ENCODE measurements at regions not wholly inside any gene's neighbourhood (a gene's known extent, or its start where the extent isn't known, plus 50 kb on each side); places are given as distances from the start of the nearest gene placed in this dataset.
"Not testable (repeated sequence)": the region's sequence is repeated elsewhere in the genome, so short reads cannot be mapped to it uniquely, and the experiment has no call there.

GRCh38 chr3:104132566-104133403 lies 1233.9 kb upstream of the ALCAM start:
- no peak for ATAC-seq
- no peak for DNase-seq (ENCODE audit: missing footprints)
- intact Hi-C loops (cut with DNase I): no loop called here

GRCh38 chr3:104133630-104134029 lies 1233.1 kb upstream of the ALCAM start:
- no peak for ATAC-seq
- intact Hi-C loops (cut with DNase I): no loop called here
- DNase-seq (ENCODE audit: missing footprints): no peak

- ATAC-seq (no peak), DNase-seq (ENCODE audit: missing footprints) (no peak)
- intact Hi-C loops (cut with DNase I): no loop called here
Measured at GRCh38 chr3:104137116-104137515, 1229.6 kb upstream of the ALCAM start.

GRCh38 chr3:104145164-104145563 lies 1221.5 kb upstream of the ALCAM start:
- no peak for ATAC-seq
- intact Hi-C loops (cut with DNase I): no loop called here

DNA sequence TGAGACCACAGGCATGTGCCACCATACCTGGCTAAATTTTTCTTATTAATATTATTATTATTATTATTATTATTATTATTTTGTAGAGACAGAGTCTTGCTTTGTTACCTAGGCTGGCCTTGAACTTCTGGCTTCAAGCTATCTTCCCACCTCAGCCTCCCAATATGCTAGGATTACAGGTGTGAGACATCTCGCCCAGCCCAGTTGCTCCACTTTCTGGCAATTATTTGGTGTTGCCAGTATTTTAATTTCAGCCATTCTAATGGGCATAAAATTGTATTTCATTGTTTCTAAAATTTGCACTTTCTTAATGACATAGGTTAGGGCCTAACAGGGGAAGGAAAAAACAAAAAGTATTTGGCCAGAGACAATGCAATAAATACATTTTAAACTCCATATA lies 1217.6 kb upstream of the ALCAM start:
- no peak for DNase-seq (ENCODE audit: missing footprints)
- intact Hi-C loops (cut with DNase I): no loop called here
- ATAC-seq: no peak

More at GRCh38 chr3:104145164-104145563, 1221.5 kb upstream of the ALCAM start:
- no peak for DNase-seq (ENCODE audit: missing footprints)

DNA sequence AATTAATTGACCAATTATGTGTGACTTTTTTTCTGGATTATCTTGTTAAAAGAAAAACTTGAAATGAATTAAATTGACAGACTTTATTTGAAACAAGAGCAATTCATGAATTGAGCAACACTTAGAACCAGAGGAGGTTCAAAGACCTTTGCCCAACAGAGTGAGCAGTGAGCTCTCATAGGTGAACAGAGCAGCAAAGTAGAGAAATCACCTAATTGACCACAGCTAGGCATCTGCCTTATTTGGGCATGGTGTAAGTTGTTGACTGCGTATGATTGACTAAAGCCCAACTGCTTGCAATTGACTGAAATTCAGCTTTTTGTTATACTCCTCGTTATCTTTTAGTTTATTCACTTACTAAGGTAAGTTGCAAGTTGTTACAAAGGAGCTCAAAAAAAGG lies 1216.0 kb upstream of the ALCAM start:
- intact Hi-C loops (cut with DNase I): no loop called here
- DNase-seq (ENCODE audit: missing footprints) (no peak), ATAC-seq (no peak)

- ATAC-seq (no peak), DNase-seq (ENCODE audit: missing footprints) (no peak)
- intact Hi-C loops (cut with DNase I): no loop called here
Measured at GRCh38 chr3:104154896-104155295, 1211.8 kb upstream of the ALCAM start.

DNA sequence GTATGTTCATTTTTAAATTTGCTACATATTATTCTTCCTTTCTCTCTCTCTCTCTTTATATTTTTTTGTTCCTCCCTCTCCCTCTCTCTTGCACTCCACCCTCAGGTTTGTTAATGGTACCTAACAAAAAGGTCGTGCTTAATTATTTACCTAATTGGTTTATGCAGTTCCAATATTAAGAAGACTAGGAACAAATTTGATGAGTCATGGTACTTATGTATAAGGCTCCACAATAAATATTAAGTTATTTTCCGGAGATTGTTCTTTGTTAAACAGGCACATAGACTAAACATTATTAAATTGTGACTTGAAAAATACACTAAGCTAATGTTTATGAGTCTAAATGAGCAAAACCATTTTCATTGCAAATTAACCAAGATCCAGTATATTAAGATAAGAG lies 1200.8 kb upstream of the ALCAM start:
- no peak for DNase-seq (ENCODE audit: missing footprints)
- intact Hi-C loops (cut with DNase I): no loop called here
- no peak for ATAC-seq

DNA sequence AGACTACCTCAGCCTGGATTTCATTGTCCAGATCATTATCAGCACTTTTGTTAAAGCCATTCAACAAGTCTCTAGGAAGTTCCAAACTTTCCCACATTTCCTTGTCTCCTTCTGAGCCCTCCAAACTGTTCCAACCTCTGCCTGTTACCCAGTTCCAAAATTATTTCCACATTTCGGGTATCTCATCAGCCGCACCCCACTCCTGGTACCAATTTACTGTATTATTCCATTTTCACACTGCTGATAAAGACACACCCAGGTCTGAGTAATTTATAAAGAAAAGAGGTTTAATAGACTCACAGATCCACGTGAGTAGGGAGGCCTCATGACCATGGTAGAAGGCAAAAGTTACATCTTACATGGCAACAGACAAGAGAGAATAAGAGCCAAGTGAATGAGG lies 1198.3 kb upstream of the ALCAM start:
- ATAC-seq (no peak), DNase-seq (ENCODE audit: missing footprints) (no peak)
- intact Hi-C loops (cut with DNase I): no loop called here

GRCh38 chr3:104175696-104176095 lies 1191.0 kb upstream of the ALCAM start:
- DNase-seq (ENCODE audit: missing footprints): no peak

GRCh38 chr3:104176706-104177105 lies 1190.0 kb upstream of the ALCAM start:
- ATAC-seq (no peak), DNase-seq (ENCODE audit: missing footprints) (no peak)
- intact Hi-C loops (cut with DNase I): no loop called here

More at GRCh38 chr3:104175696-104176095, 1191.0 kb upstream of the ALCAM start:
- intact Hi-C loops (cut with DNase I): no loop called here
- no peak for ATAC-seq

DNA sequence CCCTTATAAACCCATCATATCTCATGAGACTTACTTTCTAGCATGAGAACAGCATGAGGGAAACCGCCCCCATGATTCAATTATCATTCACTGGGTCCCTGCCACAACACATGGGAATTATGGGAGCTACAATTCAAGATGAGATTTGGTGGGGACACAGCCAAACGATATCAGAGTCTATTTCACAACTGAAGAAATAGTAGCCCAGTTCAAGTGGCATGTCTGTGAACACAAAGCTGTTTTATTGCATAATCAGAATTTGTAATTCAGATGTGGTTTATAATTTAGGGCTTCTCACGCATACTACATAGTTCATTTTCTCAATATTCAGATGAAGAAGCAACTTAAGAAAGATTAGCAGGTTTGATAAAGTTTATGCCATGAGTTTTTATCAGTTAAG lies 1188.0 kb upstream of the ALCAM start:
- ATAC-seq (no peak), DNase-seq (ENCODE audit: missing footprints) (no peak)
- intact Hi-C loops (cut with DNase I): no loop called here

DNA sequence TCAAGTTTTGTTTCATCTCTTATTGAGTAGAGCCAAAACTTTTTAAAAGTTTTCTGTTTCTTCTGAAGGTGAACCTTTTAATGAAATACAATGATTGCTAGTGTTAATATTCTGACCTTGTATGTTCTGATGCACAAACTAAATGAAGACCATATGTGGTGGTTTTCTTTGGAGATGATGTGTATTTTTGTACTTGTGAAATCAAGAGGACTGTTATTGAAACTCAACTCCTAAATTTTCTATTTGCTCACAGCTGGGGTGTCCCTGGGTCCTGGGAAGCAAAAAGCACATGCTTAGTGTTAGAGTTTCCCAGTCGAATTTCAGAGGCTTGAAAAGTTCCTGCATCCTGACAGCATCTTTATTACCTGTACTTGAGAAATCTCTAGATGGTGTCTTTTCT lies 1185.8 kb upstream of the ALCAM start:
- ATAC-seq: no peak
- intact Hi-C loops (cut with DNase I): no loop called here
- DNase-seq (ENCODE audit: missing footprints): no peak

DNA sequence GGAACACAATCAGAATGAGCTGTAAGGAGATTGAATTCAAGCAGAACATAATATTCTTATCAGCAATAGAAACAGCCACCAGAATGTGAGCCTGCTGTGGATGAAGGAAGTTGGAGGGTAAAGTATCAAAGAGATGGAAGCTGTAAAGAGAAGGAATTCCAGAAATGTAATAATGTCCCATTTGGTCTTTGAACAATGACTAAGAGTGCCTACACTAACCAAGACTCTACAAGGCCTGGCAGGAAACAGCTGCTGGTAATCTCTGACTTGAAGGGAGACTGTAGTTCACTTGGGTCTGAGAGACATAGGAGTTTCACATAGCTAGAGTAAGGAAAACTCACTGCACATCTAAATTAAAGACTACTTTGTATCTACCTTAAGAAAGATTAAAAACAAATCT lies 1176.0 kb upstream of the ALCAM start:
- intact Hi-C loops (cut with DNase I): no loop called here
- DNase-seq (ENCODE audit: missing footprints) (no peak), ATAC-seq (no peak)

- ATAC-seq (no peak), DNase-seq (ENCODE audit: missing footprints) (no peak)
- intact Hi-C loops (cut with DNase I): no loop called here
Measured at GRCh38 chr3:104198131-104198530, 1168.6 kb upstream of the ALCAM start.

DNA sequence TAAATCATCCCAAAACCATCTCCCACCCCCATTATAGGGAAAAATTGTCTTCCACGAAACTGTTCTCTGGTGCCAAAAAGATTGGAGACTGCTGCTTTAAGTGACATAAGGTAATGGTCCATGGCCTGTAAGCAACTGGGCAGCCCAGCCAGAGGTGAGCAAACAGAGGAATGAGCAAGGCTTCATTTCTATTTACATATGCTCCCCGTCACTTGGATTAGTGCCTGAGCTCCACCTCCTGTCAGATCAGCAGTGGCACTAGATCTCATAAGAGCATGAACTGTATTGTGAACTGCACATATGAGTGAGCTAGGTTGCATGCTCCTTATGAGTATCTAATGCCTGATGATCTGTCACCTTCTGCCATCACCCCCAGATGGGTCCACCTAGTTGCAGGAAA lies 1159.8 kb upstream of the ALCAM start:
- intact Hi-C loops (cut with DNase I): no loop called here
- ATAC-seq: no peak
- DNase-seq (ENCODE audit: missing footprints): no peak

DNA sequence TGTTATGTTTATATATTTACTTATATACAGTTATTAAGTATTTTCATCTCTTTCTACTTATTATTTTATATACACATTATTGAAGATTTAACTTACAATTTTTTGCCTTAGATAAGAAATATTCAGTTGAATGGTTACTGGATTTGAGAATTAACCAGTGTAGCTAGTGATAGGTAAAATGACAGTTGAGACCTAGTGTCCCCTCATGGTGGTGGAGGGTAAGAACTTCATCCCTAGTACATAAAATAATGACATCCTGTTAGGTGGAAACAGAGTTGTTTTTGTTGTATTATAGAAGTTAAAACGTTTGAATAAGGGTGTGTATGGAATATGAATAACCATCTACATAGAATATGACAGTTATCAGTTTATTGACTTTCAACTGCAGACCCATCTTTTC lies 1152.4 kb upstream of the ALCAM start:
- intact Hi-C loops (cut with DNase I): no loop called here
- no peak for DNase-seq (ENCODE audit: missing footprints)
- no peak for ATAC-seq

DNA sequence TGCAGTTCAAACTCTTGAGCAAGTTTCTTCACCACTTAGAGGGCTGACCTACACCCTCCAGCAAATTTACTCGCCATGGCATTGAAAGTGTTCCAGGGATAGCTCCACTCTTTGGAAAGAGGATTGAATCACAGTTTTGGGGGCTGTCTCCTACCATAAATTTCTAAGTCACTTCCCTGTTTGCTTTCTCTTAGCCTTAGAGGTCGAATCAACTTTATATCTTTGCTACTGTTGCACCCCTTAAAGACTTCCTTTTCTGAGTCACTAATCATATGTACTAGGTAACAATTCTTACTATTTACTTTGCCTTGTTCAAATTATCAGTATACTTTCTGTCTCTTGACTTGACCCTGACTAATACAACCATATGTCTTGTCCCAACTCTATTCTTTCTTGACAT lies 1151.8 kb upstream of the ALCAM start:
- DNase-seq (ENCODE audit: missing footprints) (no peak), ATAC-seq (no peak)
- intact Hi-C loops (cut with DNase I): no loop called here

- DNase-seq (ENCODE audit: missing footprints); intact Hi-C loops (cut with DNase I); ATAC-seq: not testable (repeated sequence)
Measured at GRCh38 chr3:104219046-104219445, 1147.7 kb upstream of the ALCAM start.

GRCh38 chr3:104234442-104235194 lies 1132.1 kb upstream of the ALCAM start:
- intact Hi-C loops (cut with DNase I): no loop called here
- DNase-seq (ENCODE audit: missing footprints) (no peak), ATAC-seq (no peak)
